Neuron (in vitro differentiated cells): ENCODE measurements at regions not wholly inside any gene's neighbourhood (a gene's known extent, or its start where the extent isn't known, plus 50 kb on each side); places are given as distances from the start of the nearest gene placed in this dataset.

Source experiments
- H2AFZ ChIP-seq: one replicate; pipeline ENCODE4 v1.6.1; 2013; ENCODE audit warnings: low read depth, mild to moderate bottlenecking, inconsistent platforms, low read length, moderate library complexity
- H3K27me3 ChIP-seq: one replicate; pipeline ENCODE4 v1.6.1; 2013; ENCODE audit warnings: low read length; ENCODE audit not compliant: insufficient read depth
- H3K36me3 ChIP-seq: one replicate; pipeline ENCODE4 v1.6.1; 2013; ENCODE audit warnings: low read length; ENCODE audit not compliant: insufficient read depth
- H3K4me1 ChIP-seq: one replicate; pipeline ENCODE4 v1.6.1; 2013; ENCODE audit warnings: low read length; ENCODE audit not compliant: insufficient read depth
- H3K4me3 ChIP-seq: 2 replicates; pipeline ENCODE4 v1.5.1; 2013; ENCODE audit warnings: mild to moderate bottlenecking, low read length, moderate library complexity
- H3K9me3 ChIP-seq: one replicate; pipeline ENCODE4 v1.6.1; 2013; ENCODE audit warnings: low read length

GRCh38 chr9:134214386-134214765 lies 50.0 kb upstream of the RNU6ATAC start:
- Histone ChIP-seq H3K36me3 (no peaks in the 10 kb centered on the region), H3K9me3 (no peaks in the 10 kb centered on the region), H3K4me3 (no peak overlapping the region), H2AFZ (no peak overlapping the region), H3K27me3 (no peaks in the 10 kb centered on the region), H3K4me1 (peaks cover 37% of the 10 kb centered on the region)

DNA sequence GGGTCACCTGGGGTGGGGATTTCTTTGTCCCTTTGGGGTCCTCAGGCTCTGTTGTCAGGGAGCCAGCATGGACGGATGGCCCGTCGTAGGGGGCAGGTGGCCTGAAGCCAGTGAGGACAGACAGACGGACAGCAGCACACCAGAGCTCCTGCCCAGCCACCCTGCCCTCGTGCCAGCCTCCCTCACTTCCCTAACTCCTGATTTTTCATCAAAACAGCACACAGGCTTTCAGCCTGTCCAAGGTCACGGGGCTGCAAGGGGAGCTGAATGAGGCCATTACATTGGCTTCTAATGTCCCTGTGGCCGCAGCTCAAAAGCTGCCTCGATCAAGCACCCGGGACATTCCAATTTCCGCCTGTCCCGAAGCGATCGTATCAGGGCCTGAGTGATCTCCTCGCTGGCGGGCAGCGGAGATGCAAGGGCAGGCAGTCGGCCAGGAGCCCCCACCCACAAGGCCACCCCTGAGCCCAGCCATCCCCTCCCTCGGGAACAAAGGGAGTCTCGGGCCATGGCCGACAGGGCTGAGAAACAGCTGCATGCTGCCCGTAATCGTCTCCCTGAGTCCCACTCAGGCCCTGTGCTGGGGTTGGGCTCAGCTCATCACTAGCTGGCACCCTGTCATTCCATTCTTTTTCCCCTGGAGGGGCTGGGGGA lies 50.5 kb upstream of the RNU6ATAC start:
- Histone ChIP-seq H3K27me3 (no peaks in the 10 kb centered on the region), H3K36me3 (no peaks in the 10 kb centered on the region), H3K4me3 (no peak overlapping the region), H3K9me3 (no peaks in the 10 kb centered on the region), H2AFZ (no peak overlapping the region), H3K4me1 (peaks cover 37% of the 10 kb centered on the region)

GRCh38 chr9:134215420-134215698 lies 51.0 kb upstream of the RNU6ATAC start:
- Histone ChIP-seq H3K4me1 (peaks cover 37% of the 10 kb centered on the region), H3K36me3 (no peaks in the 10 kb centered on the region), H3K4me3 (no peak overlapping the region), H3K9me3 (no peaks in the 10 kb centered on the region), H2AFZ (no peak overlapping the region), H3K27me3 (no peaks in the 10 kb centered on the region)

DNA sequence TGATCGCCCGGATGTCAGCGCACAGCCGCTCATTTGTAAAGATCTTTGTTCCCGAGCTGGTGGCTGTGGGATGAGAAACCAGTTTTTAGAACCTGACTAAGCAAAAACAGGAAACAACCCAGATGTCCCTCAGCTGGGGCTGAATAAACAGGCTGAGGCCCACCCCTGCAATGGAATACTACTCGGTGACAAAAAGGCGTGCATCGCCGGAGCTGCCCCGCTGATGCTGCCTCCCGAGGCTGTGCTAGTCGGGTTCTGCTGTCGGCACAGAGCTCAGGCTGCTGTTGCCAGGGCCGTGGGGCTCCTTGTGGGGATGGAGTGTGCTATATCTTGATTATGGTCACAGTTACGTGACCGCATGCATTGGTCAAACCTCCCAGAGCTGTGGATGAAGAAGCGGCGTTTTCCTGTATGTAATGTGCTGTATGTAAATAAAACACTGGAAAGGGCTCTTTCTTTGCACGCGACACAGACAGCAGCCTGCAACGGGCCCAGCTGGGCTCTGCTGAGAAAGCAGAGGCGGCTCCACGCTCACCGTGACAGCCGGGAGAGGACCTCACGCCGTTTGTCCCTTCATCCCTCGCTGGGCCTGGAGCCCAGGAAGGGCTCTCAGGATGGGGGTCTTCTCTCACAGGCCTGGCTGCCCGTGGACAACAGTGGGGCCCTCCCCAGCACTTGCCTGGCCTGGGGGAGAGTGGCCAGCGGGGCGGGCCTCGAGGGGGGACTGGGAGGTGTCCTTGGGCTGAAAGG lies 51.5 kb upstream of the RNU6ATAC start:
- Histone ChIP-seq H3K4me3 (no peak overlapping the region), H3K4me1 (peaks cover 37% of the 10 kb centered on the region), H3K9me3 (no peaks in the 10 kb centered on the region), H3K27me3 (no peaks in the 10 kb centered on the region), H2AFZ (peak overlapping the region; percentile 1), H3K36me3 (no peaks in the 10 kb centered on the region)

DNA sequence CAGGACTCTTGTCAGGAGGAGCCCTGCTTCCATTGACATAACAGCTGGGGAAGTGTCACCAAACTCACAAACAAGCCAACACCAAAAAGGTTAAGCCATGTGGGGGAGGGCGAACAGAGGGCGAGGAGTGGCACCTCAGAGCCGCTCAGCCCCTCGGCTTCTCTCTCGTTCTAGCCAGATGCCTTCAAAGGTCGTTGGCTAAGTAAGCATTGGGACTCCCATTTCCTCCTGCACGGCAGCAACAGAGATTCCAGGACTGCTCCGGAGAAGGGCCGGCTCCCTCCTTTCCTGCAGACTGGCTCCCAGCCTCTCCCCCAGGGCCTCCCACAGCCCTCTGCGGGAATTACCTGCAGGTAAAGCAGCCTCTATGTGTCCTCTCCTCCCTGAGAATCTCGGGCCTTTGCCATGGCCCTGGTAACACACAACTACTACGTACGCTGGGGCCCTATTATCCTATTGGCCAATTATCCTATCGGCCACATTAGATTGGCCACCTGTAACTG lies 52.1 kb upstream of the RNU6ATAC start:
- peaks cover 37% of the 10 kb centered on the region for H3K4me1 ChIP-seq
- H3K36me3 ChIP-seq = no peaks in the 10 kb centered on the region
- no peaks in the 10 kb centered on the region for H3K9me3 ChIP-seq
- no peak overlapping the region for H3K4me3 ChIP-seq
- no peaks in the 10 kb centered on the region for H3K27me3 ChIP-seq
- H2AFZ ChIP-seq = peak overlapping the region; percentile 1

DNA sequence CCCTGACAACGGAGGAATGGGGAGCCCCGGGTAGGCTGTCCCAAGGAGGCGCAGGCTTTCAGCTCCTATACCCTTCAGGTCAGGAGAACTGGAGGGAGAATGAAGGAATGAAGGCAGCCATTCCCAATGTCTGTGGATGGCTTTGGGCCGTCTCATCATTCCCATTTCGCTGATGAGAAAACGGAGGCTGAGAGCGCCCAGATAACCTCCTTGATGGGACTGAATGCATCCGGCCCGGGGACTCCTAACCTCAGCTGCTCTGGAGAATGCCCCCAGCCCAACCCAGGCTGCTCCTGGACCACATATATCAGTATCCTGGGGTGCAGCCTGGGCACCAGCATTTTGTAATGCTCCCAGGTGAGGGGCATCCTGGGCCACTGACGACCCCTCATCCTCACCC lies 52.6 kb upstream of the RNU6ATAC start:
- Histone ChIP-seq H3K9me3 (no peaks in the 10 kb centered on the region), H3K27me3 (no peaks in the 10 kb centered on the region), H3K36me3 (no peaks in the 10 kb centered on the region), H3K4me3 (no peak overlapping the region), H3K4me1 (peaks cover 37% of the 10 kb centered on the region), H2AFZ (no peak overlapping the region)

DNA sequence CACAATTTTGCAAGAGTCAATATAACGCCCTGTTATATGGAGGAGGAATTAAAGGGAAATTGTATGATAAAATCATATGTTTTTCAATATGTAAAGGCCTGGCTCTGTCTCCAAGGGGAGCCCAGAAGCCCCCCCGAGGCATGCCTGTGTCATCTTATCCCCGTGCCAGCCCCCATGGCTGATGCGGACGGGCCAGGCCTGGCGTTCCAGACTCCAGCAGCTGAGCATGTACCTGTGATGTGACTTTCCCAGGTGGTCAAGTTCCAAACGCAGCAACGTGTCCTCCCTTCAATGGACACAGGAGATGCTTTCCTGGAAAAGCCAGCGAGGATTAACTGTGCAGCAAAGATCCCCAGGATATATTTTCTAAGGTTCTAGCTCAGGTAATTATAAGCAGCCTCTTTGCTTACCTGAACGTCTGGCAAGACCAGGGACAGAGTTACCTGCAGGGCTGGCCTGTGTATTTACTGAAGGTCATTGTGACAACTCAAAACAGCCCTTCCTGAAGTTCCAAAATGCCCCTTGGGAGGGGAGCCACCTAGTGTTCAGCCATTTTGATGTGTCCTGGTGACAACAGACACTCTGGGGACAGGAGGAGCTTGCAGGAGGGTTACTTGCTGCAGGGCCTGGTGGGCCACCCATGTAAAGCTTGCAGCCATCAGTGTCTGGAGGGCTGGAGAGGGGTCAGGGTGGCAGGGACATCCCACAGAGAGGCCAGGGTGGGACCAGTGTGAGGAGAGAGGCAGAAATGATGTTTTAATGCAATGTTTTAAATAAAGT lies 53.3 kb upstream of the RNU6ATAC start:
- no peaks in the 10 kb centered on the region for H3K9me3 ChIP-seq
- no peaks in the 10 kb centered on the region for H3K36me3 ChIP-seq
- peaks cover 37% of the 10 kb centered on the region for H3K4me1 ChIP-seq
- no peak overlapping the region for H2AFZ ChIP-seq
- H3K27me3 ChIP-seq = no peaks in the 10 kb centered on the region
- H3K4me3 ChIP-seq = no peak overlapping the region

DNA sequence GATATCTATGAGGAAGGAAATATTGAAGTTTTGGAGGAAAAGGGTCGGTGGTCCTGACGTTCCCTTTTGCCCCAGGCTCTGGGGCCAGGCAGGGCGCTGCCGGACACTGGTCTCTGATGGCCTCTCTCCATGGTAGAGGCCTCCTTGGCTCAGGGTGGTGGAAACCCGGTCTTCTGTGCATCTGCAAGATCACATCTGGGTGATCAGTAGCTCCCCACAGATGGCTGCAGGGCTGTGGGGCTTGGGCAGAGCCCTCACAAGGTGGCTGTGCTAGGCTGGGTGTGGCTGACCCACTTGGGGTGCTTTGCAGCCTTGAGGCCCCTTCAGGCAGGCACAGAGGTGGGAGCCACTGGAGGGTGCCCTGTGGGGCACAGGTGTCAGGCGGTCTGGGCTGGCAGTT lies 53.9 kb upstream of the RNU6ATAC start:
- Histone ChIP-seq H3K27me3 (no peaks in the 10 kb centered on the region), H3K36me3 (no peaks in the 10 kb centered on the region), H2AFZ (no peak overlapping the region), H3K4me3 (no peak overlapping the region), H3K4me1 (peaks cover 39% of the 10 kb centered on the region), H3K9me3 (no peaks in the 10 kb centered on the region)

DNA sequence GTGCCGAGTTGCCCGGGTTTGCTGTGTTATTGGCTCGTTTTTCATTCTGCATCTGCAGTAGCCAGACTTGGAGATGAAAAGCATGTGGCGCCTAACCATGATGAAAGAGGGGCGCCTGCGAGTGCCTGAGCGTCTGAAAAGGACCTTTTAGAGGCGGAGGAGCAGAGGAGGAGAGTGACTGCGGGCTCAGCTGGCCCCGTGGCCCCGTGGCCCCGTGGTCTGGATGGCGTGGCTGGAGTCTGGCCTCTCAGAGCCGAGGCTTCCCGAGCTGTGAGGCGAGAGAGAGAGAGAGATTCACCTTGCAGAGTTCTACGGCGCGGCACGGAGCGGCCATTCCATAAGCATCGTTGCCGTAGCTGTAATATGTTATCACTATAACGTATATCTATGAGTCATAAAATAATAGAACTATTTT lies 55.3 kb upstream of the RNU6ATAC start:
- Histone ChIP-seq H3K4me1 (peaks cover 25% of the 10 kb centered on the region), H3K4me3 (no peak overlapping the region), H2AFZ (no peak overlapping the region)

GRCh38 chr9:134220311-134220710 lies 55.9 kb upstream of the RNU6ATAC start:
- no peaks in the 10 kb centered on the region for H3K27me3 ChIP-seq
- H3K36me3 ChIP-seq = no peaks in the 10 kb centered on the region
- H3K9me3 ChIP-seq = no peaks in the 10 kb centered on the region
- peaks cover 18% of the 10 kb centered on the region for H3K4me1 ChIP-seq
- H3K4me3 ChIP-seq = no peak overlapping the region
- no peak overlapping the region for H2AFZ ChIP-seq

More for the DNA sequence above, 55.3 kb upstream of the RNU6ATAC start:
- H3K36me3 ChIP-seq = no peaks in the 10 kb centered on the region
- H3K9me3 ChIP-seq = no peaks in the 10 kb centered on the region
- H3K27me3 ChIP-seq = no peaks in the 10 kb centered on the region

DNA sequence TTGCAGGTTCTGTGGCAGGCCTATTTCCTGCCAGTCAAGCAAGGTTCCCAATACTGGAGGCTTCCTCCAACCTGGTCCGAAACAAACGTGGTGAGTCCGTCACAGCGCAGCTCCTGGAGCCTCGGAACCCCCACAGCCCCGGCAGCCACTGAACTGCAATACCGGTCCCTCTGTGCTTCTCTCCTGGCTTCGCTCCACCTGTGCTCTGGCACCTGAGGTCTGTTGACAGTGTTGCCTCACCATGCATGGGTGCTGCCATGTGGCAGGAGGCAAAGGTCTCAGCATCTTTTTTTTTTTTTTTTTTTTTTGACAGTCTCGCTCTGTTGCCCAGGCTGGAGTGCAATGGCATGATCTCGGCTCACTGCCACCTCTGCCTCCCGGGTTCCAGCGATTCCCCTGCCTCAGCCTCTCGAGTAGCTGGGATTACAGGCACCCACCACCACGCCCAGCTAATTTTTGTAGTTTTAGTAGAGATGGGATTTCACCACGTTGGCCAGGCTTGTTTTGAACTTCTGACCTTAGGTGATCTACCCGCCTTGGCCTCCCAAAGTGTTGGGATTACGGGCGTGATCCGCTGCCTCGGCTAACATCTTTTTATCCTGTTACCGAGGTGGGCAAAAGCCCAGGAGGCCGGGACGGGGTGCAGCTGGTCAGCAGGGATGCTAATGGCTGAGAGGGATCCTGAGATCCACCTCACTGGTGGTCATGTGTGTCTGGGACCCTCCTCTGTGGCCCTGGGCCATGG lies 57.1 kb upstream of the RNU6ATAC start:
- H3K9me3 ChIP-seq = no peaks in the 10 kb centered on the region
- H3K36me3 ChIP-seq = no peaks in the 10 kb centered on the region
- H2AFZ ChIP-seq = no peak overlapping the region
- peaks cover 7% of the 10 kb centered on the region for H3K4me1 ChIP-seq
- H3K4me3 ChIP-seq = no peak overlapping the region
- peaks cover 2% of the 10 kb centered on the region for H3K27me3 ChIP-seq

DNA sequence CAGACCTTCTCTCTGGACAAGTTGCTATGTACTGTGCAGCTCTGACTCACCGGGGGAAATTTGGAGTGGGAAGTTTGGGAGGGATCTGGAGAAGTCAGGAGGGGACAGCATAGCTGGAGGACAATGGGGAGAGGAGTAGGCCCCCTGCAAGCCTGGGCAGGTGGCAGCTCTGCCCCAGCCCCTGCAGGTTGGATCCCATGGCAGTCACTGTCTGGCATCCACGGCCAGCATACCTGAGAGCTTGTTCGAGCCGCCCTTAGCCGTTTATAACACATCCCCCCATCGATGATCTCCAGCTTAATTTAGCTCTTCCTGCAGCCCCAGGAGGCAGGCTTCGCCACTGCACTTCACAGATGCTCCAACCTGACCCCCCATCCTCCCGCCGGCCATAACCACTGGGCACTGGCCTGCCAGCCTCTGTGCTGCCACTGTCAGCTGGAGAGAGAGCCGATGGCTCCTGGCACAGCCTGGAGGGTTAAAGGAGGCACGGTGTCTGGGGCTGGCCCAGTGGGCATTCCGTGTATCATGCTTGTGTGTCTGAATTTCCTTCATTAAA lies 57.7 kb upstream of the RNU6ATAC start:
- Histone ChIP-seq H2AFZ (no peak overlapping the region), H3K27me3 (peaks cover 2% of the 10 kb centered on the region), H3K4me3 (no peak overlapping the region), H3K36me3 (no peaks in the 10 kb centered on the region), H3K9me3 (no peaks in the 10 kb centered on the region), H3K4me1 (peaks cover 2% of the 10 kb centered on the region)
